HG02938 (cell line): ENCODE measurements at regions not wholly inside any gene's neighbourhood (a gene's known extent, or its start where the extent isn't known, plus 50 kb on each side); places are given as distances from the start of the nearest gene placed in this dataset.

Experiments used
- ATAC-seq: cut with Tn5 transposase; IDR thresholded peaks from one replicate; pipeline ENCODE4 v1.9.1; 2021; ENCODE audit warnings: mild to moderate bottlenecking, moderate library complexity; ENCODE audit not compliant: unreplicated experiment

DNA sequence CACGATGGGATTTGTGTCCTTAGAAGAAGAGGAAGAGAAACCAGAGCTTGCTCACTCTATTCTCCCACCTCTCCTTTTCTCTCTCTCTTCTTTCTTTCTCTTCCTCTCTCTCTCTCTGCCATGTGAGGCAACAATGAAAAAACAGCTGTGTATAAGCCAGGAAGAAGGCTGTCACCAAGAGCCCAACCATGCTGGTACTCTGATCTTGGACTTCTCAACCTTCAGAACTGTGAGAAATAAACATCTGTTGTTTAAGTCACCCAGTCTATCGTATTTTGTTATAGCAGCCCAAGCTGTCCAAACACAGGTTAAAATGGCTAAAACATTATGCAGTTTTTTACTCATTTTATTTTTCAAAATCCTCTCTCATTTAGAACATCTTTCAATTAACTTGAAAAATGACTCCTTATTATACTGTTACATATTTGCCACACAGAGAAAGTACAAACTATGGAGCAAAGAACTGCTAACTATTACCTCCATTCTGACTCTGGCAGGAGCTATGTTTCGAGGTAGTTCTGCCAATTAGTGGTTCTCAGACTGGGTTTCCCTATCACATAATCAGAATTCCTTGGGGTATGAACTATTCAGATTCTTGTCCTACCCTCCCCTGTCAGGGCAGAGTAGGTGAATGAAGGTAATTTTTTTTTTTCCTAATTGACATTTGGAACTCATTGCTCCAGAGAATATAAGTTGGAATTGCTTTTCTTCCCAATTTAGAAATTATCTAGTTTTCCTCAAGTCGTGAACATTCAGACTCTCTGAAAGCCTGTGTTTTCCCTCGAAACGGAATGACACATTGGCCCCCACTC, 434.6 kb downstream of the ENC1 start:
- ATAC-seq, result no peak

DNA sequence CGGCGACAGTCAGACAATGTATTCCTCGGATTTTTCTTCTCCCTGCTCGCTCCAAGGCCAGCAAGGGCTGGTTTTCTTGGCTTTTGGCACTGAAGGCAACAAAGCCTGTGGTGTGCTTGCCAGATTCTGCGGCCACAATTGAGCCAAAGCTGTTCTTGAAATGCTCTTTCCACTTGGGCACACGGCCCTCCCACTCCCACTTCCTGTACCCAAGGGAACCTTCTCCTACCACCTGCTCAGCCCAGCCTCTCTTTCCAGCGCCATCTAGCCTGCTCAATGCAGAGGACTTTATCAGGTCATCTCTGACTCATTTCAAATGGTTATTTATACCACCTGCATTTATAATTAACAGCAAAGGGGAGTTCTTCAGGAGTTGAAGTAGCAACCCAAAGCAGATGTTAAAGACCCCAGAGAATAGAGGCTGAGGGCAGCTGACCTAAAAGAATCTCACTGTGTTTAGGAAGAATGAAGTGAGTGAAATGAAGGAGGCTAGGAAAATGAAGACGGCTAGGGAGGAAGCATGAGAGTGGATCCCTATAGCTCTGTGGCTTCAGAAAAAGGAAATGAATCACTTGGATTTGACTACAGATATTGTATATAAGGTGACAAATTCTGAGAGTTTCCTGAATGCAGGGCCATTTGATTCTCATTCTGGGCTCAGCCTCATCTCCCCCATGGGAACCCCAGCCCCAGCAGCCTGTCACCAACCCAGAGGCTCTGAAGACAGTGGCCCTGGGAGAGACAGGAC, 439.0 kb downstream of the ENC1 start:
- ATAC-seq, result peak; percentile 69

DNA sequence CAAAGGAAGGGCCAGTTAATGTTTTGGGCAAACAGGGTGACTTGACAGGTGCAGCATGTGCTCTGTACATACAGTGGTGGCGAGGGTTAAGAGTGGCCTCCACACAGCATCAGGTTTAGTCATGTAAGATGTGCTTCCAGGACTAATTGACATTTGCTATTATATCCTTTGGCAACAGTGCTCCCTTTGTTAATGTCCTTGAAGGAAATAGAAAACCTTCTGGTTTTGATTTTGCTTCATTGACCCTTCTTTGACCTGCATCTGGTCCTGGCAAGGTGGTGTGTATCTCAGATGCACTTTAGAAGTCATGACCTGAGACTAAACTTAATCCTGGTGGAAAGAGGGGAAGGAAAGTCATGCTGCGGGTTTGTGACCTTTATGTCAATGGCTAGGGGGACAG, 440.0 kb downstream of the ENC1 start:
- ATAC-seq, result no peak

DNA sequence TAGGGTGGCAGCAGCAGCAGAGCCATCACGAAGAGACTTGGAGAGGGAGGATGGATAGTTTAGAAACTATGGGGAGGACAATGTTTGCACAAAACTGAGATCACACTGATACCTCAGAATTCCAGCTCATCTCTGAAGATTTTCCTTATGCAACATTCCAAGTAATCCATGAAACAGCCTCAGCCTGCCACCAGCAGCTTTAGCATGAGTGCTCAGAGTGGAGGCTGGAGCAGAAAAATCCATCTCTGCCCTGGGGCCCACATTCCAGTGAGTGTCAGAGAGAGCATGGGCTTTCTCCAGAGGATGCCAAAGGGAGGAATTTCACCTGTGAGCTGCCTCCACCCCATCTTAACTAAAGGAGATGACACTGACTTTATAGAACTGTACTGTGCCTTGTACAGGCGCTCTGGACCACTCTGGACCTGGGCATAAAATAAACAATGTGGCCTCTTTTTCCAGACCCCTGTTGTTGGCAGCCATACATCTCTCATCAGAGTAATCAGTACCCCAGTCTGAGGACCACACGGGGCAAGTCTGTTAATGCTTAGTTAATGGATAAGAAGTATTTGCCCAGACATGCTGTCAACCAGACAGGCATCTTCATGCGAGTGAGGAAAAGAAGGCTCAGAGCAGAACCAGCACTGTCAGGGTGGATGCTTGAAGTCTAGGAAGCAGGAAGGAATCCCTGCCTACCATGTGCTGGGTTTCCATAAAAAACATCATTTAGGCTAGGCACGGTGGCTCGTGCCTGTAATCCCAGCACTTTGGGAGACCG, 440.9 kb downstream of the ENC1 start:
- ATAC-seq, result no peak

DNA sequence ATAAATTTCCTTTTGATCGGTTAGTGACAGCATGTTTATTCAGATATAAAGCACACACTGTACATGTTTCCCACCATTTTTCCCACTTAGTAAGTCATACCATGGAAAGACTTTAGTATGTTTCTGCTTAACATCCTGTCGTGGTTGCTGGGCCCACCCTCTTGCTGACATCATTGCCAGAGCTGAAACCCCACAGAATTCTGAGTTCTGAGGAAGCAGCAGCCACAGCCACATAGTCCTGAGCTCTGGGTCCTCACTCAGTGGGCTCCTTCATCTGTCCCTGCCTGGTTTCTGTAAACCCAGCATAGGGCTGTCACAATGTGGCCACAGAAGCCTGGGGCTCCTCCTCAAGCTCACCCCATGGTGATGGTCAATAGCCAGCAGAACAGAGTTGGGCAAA, 441.5 kb downstream of the ENC1 start:
- ATAC-seq, result no peak

DNA sequence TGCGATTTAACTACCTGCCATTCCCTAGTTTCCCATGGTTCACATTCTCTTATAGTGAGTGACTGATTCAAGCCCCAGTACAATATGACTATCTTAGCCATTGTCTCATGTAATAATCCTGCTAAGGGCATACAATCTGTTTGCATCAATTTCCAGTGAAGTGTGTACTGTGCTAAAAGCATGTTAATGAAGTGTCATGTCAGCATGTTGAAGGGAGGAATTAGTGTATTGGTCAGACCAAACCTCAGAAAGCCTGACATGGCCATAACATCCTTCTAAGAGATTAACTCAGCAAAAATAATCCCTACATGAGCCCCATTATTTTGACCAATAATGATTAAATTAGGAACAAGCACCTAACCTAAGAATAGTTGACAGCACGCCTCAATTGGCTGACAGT, 442.4 kb downstream of the ENC1 start:
- ATAC-seq, result no peak

DNA sequence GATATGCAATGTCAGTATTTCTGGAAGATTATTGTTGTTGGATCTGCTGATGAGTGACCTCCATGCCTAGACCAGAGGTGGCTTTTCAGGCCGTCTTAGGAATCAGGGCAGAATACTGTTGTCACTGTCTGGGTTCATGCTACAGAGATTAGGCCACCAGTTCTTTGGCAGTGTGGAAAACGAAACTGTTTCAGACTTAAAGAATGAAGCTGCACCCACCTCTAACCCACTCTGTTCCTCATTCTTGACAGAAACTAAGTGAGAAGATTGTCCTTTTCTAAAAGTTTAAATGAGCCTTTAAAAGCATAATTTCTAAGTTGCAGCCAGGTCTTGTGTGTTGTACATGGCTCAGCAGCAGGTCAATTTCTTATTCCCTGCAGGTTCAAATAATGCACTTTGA, 444.3 kb downstream of the ENC1 start:
- ATAC-seq, result peak; percentile 87

DNA sequence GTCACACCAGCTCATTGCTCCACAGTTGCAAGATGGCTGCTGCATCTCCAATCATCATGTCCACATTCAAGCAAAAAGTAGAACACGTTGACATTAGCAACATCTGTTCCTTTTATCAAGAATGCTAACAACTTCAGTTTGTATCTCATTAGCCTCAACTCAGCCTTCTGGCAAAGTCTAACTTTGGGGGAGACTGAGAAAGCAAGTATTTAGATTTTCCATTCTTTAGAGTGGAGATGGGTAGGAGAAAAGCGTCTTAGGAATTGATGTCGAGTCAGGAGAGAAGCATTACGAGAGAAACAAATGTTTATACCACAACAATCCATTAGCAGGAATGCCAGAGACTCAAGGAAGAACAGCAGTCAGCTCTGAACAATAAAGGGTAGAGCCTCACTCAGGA, 446.3 kb downstream of the ENC1 start:
- ATAC-seq, result no peak

DNA sequence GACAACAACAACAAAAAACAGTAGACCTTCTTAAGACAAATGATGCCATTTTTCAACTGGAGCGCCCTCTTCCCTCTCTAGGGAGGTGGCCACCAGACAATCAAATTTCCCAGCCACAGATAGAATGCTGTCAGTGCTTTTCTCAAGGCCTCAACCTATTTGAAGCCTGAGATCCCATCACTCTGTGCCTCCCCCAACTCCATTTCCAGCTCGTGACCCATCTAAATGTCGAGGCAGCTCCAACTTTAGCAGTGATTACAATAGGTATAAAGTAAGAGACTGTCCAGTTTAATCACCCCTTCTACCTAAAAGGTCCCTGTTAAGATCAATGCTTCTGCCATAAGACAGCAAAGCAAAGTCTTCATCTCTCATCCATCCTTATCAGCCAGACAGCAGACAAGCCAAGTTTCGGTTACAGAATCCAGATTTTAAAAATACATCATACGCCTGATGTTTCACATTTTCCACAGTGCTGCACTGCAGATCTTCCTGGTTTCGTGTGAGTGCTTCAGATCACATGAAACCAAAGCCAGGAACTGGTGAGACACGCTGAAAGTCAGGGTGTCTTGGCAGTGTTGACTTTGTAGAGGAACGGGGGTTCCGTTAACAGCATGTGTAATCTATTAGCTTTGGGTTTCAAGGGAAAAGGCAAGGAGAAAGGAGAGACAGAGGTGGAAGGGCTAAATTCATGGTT, 447.8 kb downstream of the ENC1 start:
- no peak for ATAC-seq

DNA sequence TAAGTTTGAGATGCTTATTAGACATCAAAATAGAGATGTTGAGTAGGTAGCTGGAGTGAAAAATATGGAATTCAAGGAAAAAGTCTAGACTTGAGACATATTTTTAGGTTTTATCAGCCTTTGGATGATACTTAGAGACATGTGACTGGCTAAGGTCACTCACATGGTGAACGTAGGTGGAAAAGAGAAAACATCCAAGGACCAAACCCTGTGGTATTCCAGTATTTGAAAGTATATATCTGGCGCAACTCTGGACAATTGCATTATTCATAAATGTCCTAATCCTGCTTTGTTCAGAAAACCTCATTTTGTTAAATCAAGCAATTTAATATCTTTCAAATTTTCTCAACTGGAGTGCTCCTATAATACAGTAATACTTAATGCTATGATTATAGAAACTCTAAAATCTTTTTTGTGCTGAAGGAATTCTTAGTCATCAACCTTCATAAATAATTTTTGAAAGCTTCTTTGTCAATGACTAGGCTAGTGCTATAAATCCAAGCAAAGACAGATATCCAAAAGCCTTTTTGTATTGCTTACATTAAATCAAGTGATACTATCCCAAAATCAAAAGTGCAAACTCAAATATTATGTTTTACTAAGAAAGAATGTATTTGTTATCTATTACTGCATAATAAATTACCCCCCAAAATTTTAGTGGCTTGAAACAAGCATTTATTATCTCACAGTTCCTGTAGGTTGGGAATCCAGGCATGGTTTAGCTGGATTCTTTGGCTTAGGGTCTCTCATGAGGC, 452.0 kb downstream of the ENC1 start:
- no peak for ATAC-seq

DNA sequence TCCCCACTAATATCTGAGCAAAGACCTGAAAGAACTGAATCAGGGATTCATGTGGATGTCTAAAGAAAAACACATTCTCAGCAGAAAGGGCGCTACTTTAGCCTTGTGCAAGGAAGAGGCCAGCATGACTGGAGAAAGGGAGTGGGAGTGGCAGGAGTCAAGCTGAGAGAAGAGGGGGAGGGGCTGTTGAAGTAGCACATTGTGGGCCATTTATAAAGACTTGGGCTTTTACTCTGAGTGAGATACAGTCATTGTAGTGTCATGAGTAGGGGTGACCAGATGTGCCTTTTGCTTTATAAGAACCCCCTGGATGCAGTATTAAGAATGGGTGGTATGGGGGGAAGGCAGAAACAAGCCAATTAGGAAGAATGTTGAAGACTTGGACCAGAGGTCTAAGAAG, 452.8 kb downstream of the ENC1 start:
- ATAC-seq, result no peak

DNA sequence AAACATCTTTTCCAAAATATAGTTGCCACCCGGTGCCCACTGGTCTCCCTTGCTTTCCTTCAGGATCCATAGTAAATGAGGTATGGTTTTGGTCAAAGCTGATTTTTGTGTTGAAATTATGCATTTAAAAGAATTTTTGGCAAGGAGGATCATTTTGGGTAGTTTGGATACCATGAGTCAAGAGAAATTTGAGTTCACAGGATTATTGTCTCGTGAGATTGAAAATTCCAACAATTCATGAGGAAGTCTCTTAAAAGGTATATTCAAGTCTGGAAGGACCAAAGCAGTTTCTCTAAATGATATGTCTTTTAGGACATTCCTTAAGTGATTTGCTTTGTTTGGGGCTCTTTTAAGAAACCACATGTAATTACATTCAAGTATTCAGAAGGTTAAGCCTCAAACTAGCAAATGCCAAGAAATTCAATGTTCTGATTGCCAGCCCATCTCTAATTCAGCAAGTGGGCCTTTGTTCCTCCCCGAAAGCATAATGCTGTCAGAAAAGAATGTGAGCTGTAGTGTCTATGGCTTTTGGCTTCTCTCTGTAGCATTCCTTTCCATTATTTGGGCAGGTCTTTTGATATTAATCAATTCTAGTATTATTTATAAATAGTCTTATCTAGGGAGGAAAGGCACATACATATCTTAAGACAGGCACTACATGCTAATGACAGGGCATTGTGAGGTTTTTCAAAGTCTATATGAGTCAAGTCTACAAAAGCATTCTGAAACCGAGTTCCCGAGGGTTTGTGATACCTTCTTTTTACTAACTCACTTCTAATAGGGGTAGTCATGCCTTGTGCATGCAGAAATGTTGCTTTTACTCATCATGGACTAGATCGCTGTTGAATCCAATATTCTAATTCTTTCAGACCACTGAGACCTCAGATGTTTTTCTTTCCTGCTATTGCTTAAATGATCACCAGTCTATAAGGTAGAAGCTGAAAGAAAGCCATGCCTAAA, 453.9 kb downstream of the ENC1 start:
- no peak for ATAC-seq

DNA sequence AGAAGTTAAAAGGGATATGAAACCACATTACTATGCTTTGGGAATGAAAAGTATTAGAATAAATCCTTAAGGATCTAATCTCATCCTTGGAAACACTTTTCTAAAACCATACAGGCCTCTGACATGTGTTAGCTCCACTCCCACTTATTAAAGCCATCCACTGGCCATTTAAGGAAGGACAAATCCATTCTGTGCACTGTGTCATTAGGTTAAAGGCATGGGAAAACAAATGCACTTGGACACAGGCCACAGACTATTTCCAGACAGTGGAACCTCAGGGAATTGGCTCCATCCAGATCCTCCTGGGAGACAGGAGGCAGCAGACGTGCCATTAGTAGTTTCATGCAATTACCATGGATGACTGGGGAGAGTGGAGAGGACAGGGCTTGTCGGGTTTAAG, 454.9 kb downstream of the ENC1 start:
- ATAC-seq, result no peak

DNA sequence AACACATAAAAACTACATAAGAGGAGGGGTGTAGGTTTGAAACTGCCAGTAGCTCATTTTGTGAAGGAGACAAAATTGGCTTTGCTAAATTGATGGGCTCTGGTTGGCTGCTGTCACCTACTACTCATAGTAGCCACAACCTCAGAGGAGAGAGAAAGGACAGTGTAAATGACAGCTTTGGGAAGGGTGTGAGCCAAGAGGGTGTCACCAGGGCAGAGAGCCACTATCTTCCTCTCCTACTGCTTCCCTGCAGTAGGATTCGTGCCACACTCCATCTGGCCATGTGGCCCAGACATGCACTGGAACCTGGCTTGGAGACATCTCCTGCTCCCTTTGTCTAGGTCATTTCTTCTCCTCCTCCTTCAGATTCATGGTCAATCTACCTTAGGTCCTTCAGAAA, 455.9 kb downstream of the ENC1 start:
- ATAC-seq, result no peak

DNA sequence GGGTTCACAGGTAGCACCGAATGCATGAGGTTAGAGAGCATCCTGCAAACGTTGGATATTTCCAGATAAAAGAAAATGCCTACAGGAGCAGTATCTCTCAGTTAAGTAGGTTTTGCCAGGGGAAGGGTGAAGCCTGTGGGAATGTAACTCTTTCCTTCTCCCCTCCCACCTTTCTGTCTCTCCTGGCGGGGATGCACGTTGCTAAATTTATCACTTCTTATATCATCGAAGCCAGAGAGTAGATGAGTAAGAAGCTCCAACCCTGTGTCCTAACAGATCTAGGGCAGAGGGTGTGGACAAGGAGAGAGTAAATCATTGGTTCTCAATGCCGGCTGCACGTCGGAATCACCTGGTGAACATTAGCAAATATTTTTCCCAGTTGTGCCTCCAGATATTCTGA, 457.5 kb downstream of the ENC1 start:
- ATAC-seq, result no peak

DNA sequence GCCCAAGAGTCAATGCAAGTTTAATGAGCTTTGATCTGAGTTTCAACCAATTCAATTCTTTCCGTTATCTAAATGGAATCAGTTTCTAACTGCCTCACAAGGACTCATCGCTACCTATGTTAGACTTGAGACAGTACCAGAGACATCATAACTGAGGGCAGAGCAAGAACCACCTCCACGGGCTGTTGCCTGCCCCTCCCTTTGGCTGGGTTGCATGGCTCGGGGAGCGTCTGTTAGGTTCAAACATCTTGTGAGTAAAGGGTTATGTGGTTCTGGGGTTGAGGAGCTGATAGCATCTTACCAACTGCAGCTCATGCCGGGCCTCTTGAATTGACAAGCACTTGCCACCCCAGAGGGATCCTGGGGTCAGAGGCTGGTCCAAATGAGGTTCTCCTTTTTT, 457.9 kb downstream of the ENC1 start:
- ATAC-seq, result no peak

DNA sequence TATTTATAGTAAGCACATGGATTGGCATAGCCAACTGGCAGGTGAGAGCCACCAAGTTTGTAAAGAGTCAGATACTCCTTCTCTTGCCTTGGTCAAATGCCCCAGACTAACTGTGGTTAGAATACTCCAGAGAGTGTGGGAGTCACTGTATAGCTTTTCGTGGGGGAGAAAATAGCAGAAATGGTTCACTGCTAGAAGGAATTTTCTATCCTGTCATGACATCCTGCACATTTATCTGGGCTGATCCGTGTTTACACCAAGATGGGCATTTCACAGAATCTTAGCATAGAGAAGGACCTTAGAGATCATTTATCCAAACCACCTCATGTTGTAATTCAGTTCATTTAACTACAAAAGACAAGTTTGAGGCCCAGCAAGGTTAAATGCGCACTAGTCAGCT, 460.8 kb downstream of the ENC1 start:
- ATAC-seq, result no peak

DNA sequence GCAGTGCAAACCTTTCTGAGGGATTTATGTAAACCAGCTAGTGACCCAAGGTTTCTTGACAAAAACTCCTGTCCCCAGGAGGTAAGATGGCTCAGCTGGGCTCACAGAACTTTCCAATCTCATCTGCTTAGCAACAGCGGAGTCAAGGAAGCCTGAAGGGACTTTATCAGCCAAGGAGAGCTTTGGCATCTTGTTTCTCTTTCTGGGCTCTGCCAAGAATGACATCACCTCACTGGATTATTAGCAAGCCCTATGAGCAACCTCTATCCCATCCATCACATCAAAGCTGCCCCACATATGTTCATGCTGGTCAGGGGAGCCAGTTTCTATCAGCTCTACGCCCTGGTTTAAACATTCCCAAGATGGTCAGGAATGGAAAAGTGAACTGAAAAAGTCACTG, 461.3 kb downstream of the ENC1 start:
- no peak for ATAC-seq

DNA sequence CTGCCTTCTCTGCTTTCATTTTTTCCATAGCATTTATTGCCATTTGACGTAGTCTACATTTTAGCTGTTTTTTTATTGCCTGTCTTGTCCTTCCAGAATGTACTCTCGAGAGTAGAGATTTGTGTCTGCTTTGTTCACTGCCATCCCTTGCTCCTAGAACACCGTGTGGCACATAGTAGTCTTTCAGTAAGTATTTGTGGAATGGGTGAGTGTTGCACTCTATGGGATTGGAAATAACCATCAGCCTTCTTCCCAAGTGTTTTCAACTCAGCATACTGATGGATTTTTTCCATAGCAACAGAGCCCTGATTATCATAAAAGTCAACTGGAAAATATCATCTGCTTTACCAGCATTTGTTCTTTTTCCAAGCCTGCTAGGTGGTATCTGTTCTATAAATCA, 462.6 kb downstream of the ENC1 start:
- ATAC-seq, result no peak
